Ascending aorta (tissue), 2 donors: ENCODE measurements at regions not wholly inside any gene's neighbourhood (a gene's known extent, or its start where the extent isn't known, plus 50 kb on each side); places are given as distances from the start of the nearest gene placed in this dataset.

Experiments
- DNase-seq, 2 donors: peaks; one replicate each; pipeline ENCODE4 v3.0.0-alpha.2; 2019; ENCODE audit warnings: low spot score in 2 of 2
- H3K27ac ChIP-seq, 2 donors: fragments of 200-600 bp; sonication (generic); one replicate each; pipeline ENCODE4 v1.5.1; 2016 to 2017; ENCODE audit warnings: mild to moderate bottlenecking in 1 of 2
- H3K27me3 ChIP-seq: fragments of 200-600 bp; sonication (generic); one replicate; pipeline ENCODE4 v1.5.1; 2017
- H3K36me3 ChIP-seq, 2 donors: fragments of 200-600 bp; sonication (generic); one replicate each; pipeline ENCODE4 v1.5.1; 2016
- H3K4me1 ChIP-seq, 2 donors: fragments of 200-600 bp; sonication (generic); one replicate each; pipeline ENCODE4 v1.5.1; 2016 to 2017; ENCODE audit warnings: mild to moderate bottlenecking in 1 of 2
- H3K4me3 ChIP-seq, 2 donors: fragments of 200-600 bp; sonication (generic); one replicate each; pipeline ENCODE4 v1.5.1; 2016 to 2017; ENCODE audit warnings: mild to moderate bottlenecking in 1 of 2
- H3K9me3 ChIP-seq, 2 donors: fragments of 200-600 bp; sonication (generic); one replicate each; pipeline ENCODE4 v1.5.1; 2016
- CTCF ChIP-seq, 3 experiments: fragments of 200-600 bp in 2 of 3; fragments of 450-650 bp in 1 of 3; sonication (generic) in 2 of 3; IDR thresholded peaks; one replicate each; pipeline ENCODE4 v1.5.1; 2016 to 2019; ENCODE audit warnings: antibody characterized with exemption in 3 of 3, mild to moderate bottlenecking in 1 of 3, moderate library complexity in 1 of 3
- intact Hi-C: fragments of 100-400 bp; cut with DNase I; formaldehyde crosslinking; loops from one replicate; pipeline ENCODE4 v1.15.1; 2023

GRCh38 chr5:101877451-101877850 lies 418.6 kb downstream of the SLCO4C1 start:
- no peak for TF ChIP-seq CTCF (IDR thresholded peaks at IDR 0.05)
- DNase-seq: no peak

GRCh38 chr5:101866473-101866872 lies 429.6 kb downstream of the SLCO4C1 start:
- Histone ChIP-seq H3K4me3 (no peak overlapping the region), H3K27me3 (no peaks in the 10 kb centered on the region), H3K4me1 (no peaks in the 10 kb centered on the region), H3K27ac (no peak overlapping the region), H3K36me3 (no peaks in the 10 kb centered on the region), H3K9me3 (no peaks in the 10 kb centered on the region)
- intact Hi-C loops: no loop called here
- no peak for TF ChIP-seq CTCF (IDR thresholded peaks at IDR 0.05)
- DNase-seq: no peak

More at GRCh38 chr5:101877451-101877850, 418.6 kb downstream of the SLCO4C1 start:
- Histone ChIP-seq H3K4me3 (no peak overlapping the region), H3K9me3 (no peaks in the 10 kb centered on the region), H3K27ac (peak overlapping the region; percentile 8 to 37), H3K27me3 (no peaks in the 10 kb centered on the region), H3K36me3 (no peaks in the 10 kb centered on the region), H3K4me1 (peaks cover 0 to 18% of the 10 kb centered on the region in 2 donors)
- intact Hi-C loops: no loop called here

GRCh38 chr5:101860563-101860962 lies 435.5 kb downstream of the SLCO4C1 start:
- H3K27me3 ChIP-seq: no peaks in the 10 kb centered on the region
- TF ChIP-seq CTCF (IDR thresholded peaks at IDR 0.05): no peak
- H3K9me3 ChIP-seq: no peaks in the 10 kb centered on the region
- DNase-seq: no peak
- H3K4me1 ChIP-seq: no peaks in the 10 kb centered on the region
- no peak overlapping the region for H3K4me3 ChIP-seq
- H3K36me3 ChIP-seq: no peaks in the 10 kb centered on the region
- no peak overlapping the region for H3K27ac ChIP-seq
- intact Hi-C loops: no loop called here

- Histone ChIP-seq H3K4me3 (no peak overlapping the region), H3K9me3 (no peaks in the 10 kb centered on the region), H3K27me3 (no peaks in the 10 kb centered on the region), H3K36me3 (no peaks in the 10 kb centered on the region), H3K27ac (no peak overlapping the region), H3K4me1 (no peaks in the 10 kb centered on the region)
- intact Hi-C loops: no loop called here
- DNase-seq: no peak
- no peak for TF ChIP-seq CTCF (IDR thresholded peaks at IDR 0.05)
Observed at GRCh38 chr5:101860145-101860544, 435.9 kb downstream of the SLCO4C1 start.

- TF ChIP-seq CTCF (IDR thresholded peaks at IDR 0.05): no peak
- no peak overlapping the region for H3K27ac ChIP-seq
- no peaks in the 10 kb centered on the region for H3K36me3 ChIP-seq
- no peaks in the 10 kb centered on the region for H3K4me1 ChIP-seq
- DNase-seq: no peak
- peaks cover 0 to 5% of the 10 kb centered on the region in 2 donors for H3K9me3 ChIP-seq
- no peak overlapping the region for H3K4me3 ChIP-seq
- no peaks in the 10 kb centered on the region for H3K27me3 ChIP-seq
- intact Hi-C loops: no loop called here
Observed at GRCh38 chr5:101846496-101846895, 449.6 kb downstream of the SLCO4C1 start.

GRCh38 chr5:101843055-101843454 lies 453.0 kb downstream of the SLCO4C1 start:
- Histone ChIP-seq H3K27me3 (no peaks in the 10 kb centered on the region), H3K9me3 (peaks cover 0 to 5% of the 10 kb centered on the region in 2 donors), H3K36me3 (no peaks in the 10 kb centered on the region), H3K4me1 (no peaks in the 10 kb centered on the region), H3K4me3 (no peak overlapping the region), H3K27ac (no peak overlapping the region)
- TF ChIP-seq CTCF (IDR thresholded peaks at IDR 0.05): no peak
- intact Hi-C loops: no loop called here
- DNase-seq: no peak
